Skin epidermis (tissue), 12 donors: ENCODE measurements at regions not wholly inside any gene's neighbourhood (a gene's known extent, or its start where the extent isn't known, plus 50 kb on each side); places are given as distances from the start of the nearest gene placed in this dataset.
"Not testable (repeated sequence)": the region's sequence is repeated elsewhere in the genome, so short reads cannot be mapped to it uniquely, and the experiment has no call there.

Source experiments
- H3K27ac ChIP-seq, 21 experiments: fragments of 200-600 bp; sonication (generic) in 11 of 21; one replicate each; pipeline ENCODE4 v1.5.0; 2020; ENCODE audit warnings: mild to moderate bottlenecking in 3 of 21, inconsistent platforms in 2 of 21, moderate library complexity in 2 of 21
- H3K4me3 ChIP-seq, 7 experiments: fragments of 200-600 bp; sonication (generic) in 2 of 7; one replicate each; pipeline ENCODE4 v1.5.0; 2020; ENCODE audit warnings: inconsistent platforms in 2 of 7, mild to moderate bottlenecking in 2 of 7, moderate library complexity in 1 of 7

- Histone ChIP-seq H3K27ac (no peak overlapping the region), H3K4me3 (no peak overlapping the region)
Measured at GRCh38 chr7:49707891-49708290, 65.5 kb upstream of the VWC2 start.

- H3K27ac ChIP-seq: no peak overlapping the region
- no peak overlapping the region for H3K4me3 ChIP-seq
Measured at GRCh38 chr7:49708590-49708989, 64.8 kb upstream of the VWC2 start.

DNA sequence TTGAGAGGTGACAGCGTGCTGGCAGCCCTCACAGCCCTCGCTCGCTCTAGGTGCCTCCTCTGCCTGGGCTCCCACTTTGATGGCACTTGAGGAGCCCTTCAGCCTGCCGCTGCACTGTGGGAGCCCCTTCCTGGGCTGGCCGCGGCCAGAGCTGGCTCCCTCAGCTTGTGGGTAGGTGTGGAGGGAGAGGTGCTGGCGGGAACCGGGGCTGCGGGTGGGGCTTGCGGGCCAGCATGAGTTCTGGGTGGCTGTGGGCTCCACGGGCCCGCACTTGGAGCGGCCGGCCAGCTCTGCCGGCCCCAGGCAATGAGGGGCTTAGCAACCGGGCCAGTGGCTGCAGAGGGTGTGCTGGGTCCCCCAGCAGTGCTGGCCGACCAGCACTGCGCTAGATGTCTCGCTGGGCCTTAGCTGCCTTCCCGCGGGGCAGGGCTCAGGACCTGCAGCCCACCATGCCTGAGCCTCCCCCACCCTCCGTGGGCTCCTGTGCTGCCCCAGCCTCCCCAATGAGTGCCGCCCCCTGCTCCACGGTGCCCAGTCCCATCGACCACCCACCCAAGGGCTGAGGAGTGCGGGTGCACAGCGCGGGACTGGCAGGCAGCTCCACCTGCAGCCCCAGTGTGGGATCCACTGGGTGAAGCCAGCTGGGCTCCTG, 62.2 kb upstream of the VWC2 start:
- H3K4me3 ChIP-seq, H3K27ac ChIP-seq: not testable (repeated sequence)

DNA sequence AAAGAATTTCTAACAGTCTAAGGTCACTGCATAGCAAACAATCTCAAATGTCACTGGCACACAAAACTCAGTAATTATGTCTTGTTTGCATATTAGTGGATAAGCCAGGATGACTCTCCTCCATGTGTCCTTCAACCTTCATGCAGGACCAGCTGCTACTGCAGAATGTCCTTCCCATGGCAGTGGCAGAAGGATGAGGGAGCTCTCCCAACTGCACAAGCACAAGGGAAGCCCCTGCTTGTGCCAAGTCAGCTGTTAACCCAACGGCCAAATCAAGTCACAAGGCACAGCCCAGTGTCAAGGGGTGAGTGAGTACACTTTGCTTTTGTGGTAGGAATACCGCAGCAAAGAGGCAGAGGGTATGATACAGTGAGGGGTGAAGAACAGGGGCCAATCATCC, 59.3 kb upstream of the VWC2 start:
- Histone ChIP-seq H3K27ac (no peak overlapping the region), H3K4me3 (no peak overlapping the region)

DNA sequence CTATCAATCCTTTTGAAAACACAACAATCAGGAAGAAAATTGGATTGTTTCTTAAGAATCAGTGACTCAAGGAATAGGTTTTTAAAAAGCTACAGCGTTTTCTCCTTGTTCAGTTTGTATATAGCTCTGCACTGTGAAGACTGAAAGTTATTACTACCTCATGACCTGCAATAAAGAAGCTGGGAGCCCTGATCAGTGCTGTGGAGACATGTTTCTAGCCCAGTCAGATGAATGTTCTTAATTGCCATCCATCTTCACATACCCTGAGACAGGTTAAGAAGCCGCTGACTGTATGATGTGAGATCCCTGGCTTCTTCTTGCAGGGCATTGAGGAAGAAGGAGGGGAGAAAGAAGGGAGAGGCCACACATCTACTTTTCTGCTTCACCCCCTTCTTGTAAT, 58.0 kb upstream of the VWC2 start:
- no peak overlapping the region for H3K4me3 ChIP-seq
- no peak overlapping the region for H3K27ac ChIP-seq

- Histone ChIP-seq H3K4me3 (no peak overlapping the region), H3K27ac (no peak overlapping the region)
Measured at GRCh38 chr7:49717547-49717946, 55.9 kb upstream of the VWC2 start.

GRCh38 chr7:49718760-49719159, 54.7 kb upstream of the VWC2 start:
- H3K27ac ChIP-seq: no peak overlapping the region
- no peak overlapping the region for H3K4me3 ChIP-seq

- Histone ChIP-seq H3K27ac (no peak overlapping the region), H3K4me3 (no peak overlapping the region)
Measured at GRCh38 chr7:49721441-49721840, 52.0 kb upstream of the VWC2 start.
